NB4 (cell line): ENCODE measurements at regions not wholly inside any gene's neighbourhood (a gene's known extent, or its start where the extent isn't known, plus 50 kb on each side); places are given as distances from the start of the nearest gene placed in this dataset.

Source experiments
- DNase-seq: peaks from one replicate; pipeline ENCODE4 v3.0.0; 2010; ENCODE audit warnings: low read depth
- H3K4me3 ChIP-seq: one replicate; pipeline ENCODE4 v1.5.1; 2011; ENCODE audit warnings: mild to moderate bottlenecking, low read depth, low read length, moderate library complexity
- MYC ChIP-seq: IDR thresholded peaks from 2 replicates; pipeline ENCODE4 v1.6.1; 2011; ENCODE audit warnings: low read depth, low read length
- POLR2A ChIP-seq: IDR thresholded peaks from 2 replicates; pipeline ENCODE4 v1.6.1; 2011; ENCODE audit warnings: mild to moderate bottlenecking; ENCODE audit not compliant: insufficient read length; ENCODE audit errors: extremely low read depth
- TF ChIP-seq, protein P1 (sequence below): IDR thresholded peaks from 2 replicates; pipeline ENCODE4 v1.6.1; 2011; ENCODE audit warnings: low read depth, low read length
- TF ChIP-seq, protein P2 (sequence below): IDR thresholded peaks from one replicate; pipeline ENCODE4 v1.5.1; 2012; ENCODE audit warnings: low read depth, low read length

DNA sequence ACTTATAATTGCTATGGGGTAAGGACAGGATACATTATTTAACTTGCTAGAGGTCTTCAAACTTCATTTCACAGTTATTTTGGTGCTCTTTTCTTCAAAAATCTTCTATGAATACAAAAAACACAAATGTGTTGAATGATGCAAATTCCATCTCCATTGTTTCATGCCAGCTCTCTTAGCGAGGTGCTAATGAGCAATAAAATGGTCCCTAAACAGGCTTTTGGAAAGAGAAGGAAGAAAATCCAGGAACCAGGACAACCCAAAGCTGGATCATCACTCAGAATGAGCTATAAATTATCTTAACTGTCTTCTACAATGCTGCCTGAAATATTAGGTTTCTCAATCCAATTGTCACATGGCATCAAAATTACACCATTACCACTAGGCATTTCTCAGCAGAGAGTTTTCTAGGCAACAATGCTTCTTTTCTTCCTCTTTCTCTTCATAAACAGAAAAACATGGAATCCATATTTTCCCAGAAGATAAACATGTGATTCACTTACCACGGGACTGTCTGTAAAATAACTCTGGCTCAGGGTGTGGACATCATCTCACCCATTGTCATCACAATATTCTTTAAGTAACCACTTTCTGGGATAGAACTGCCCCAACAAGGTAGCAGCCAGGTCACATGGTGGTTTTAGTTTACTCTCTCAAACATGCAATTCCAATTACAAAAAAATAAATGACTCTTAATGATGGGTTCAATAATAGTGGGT, 249.4 kb downstream of the NPR3 start:
- no peak for DNase-seq
- H3K4me3 ChIP-seq: no peak overlapping the region
- no peak for TF ChIP-seq POLR2A
- TF ChIP-seq, protein P1, sequence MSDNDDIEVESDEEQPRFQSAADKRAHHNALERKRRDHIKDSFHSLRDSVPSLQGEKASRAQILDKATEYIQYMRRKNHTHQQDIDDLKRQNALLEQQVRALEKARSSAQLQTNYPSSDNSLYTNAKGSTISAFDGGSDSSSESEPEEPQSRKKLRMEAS: no peak
- no peak for TF ChIP-seq MYC
- TF ChIP-seq, protein P2, sequence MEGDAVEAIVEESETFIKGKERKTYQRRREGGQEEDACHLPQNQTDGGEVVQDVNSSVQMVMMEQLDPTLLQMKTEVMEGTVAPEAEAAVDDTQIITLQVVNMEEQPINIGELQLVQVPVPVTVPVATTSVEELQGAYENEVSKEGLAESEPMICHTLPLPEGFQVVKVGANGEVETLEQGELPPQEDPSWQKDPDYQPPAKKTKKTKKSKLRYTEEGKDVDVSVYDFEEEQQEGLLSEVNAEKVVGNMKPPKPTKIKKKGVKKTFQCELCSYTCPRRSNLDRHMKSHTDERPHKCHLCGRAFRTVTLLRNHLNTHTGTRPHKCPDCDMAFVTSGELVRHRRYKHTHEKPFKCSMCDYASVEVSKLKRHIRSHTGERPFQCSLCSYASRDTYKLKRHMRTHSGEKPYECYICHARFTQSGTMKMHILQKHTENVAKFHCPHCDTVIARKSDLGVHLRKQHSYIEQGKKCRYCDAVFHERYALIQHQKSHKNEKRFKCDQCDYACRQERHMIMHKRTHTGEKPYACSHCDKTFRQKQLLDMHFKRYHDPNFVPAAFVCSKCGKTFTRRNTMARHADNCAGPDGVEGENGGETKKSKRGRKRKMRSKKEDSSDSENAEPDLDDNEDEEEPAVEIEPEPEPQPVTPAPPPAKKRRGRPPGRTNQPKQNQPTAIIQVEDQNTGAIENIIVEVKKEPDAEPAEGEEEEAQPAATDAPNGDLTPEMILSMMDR: no peak

DNA sequence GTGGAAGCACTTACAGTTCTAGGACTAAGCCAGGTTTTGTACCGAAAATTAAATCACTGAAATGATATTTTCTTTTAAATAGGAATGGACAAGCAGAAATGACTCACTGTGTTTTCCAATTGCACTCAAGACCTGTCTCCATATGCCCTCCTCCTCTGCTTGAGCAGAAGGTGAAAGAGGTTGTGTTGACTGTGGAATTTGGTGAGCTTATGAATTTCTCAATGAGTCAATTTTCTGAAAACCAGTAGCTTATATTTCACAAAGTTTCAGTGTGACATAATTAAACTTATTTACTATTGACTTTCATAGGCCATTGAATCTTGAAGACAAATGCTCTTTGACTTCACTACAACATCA, 249.9 kb downstream of the NPR3 start:
- TF ChIP-seq, protein P1: no peak
- TF ChIP-seq POLR2A: no peak
- no peak for TF ChIP-seq MYC
- TF ChIP-seq, protein P2: no peak
- DNase-seq: no peak
- H3K4me3 ChIP-seq: no peak overlapping the region

DNA sequence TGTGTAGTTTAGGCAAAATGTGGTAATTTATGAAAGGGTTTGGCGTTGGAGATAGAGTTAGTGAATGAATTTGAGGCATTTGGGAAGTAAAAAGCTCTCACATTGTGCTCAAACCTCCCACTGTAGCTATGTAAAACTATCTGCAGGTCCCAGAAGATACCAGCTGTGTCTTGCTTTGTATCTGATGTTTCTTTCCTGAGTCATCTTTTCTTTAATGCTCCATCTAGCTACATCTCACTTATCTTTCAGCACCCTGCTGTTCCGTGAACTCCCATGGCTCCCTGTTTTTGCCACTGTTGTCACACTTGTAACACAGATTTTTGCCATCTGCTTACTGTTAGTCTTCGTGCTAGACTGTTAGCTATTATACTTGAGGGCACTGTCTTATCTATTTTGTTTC, 253.1 kb downstream of the NPR3 start:
- no peak overlapping the region for H3K4me3 ChIP-seq
- TF ChIP-seq, protein P1: no peak
- TF ChIP-seq MYC (no peak), POLR2A (no peak)
- TF ChIP-seq, protein P2: no peak
- DNase-seq: no peak

DNA sequence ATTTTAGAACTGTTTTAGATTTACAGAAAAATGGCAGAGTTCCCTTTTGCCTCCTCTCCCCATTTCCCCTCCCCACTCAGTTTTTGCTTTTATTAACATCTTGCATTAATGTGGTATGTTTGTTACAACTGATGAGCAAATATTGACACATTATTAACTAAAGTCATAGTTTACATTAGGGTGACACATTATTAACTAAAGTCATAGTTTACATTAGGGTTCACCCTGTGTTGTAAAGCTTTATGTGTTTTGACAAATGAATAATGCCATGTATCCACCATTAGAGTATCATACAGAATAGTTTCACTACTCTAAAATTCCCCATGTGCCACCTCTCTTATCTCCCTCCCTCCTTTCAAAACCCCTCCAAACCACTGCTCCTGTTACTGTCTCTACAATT, 262.5 kb downstream of the NPR3 start:
- TF ChIP-seq, protein P1: no peak
- no peak for DNase-seq
- no peak overlapping the region for H3K4me3 ChIP-seq

DNA sequence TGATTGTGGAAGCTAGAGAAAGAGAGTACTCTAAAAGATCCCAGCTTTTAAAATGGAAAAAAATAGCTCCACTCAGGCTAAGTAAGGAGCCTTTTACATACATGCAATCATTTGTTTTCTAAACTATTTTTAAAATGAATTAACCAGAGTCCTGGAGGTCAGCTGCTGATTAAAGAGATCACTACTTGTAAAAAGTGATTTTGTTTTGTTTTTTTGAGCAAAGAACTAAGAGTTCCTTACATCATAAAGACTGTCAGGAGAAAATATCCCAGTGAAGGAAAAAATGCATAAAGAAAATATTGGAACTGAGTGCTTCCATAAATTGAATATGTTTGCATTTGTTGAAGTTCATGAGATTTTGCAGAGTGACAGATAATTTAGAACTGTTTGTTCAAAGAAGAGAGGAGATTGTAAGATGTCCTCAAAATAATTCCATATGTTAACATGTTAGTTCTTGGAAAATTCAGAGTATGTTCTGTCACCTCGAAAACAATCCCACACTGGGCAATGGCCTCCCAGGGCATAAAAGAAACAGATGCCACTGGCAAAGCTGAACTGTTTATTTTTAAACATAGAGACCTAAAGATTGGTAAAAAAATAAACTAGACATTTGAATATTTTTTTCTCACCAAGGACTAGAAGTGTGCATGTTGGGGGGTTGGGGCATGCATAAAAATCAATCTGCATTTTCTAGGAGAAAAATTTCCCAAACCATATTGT, 264.7 kb downstream of the NPR3 start:
- DNase-seq: no peak
- H3K4me3 ChIP-seq: no peak overlapping the region
- TF ChIP-seq, protein P1: no peak
- no peak for TF ChIP-seq MYC
- no peak for TF ChIP-seq POLR2A
- TF ChIP-seq, protein P2: no peak

DNA sequence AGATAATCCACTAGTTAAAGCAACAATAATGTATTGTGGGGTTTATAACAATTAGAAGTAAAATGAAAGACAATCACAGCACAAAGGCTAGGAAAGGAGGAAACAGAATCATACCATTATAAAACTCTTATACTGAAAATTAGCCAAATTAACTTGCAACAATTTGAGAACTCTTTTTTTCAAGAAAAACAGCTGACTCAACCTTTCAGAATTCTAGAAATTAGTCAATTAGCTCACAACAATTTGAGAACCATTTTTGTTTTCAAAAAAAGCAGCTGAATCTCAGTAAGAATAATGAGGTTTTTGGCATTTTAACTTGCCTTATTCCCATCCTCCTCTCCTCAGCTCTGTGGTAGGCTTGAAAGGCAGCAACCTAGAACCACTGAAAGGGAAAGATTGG, 269.9 kb downstream of the NPR3 start:
- DNase-seq: no peak
- no peak overlapping the region for H3K4me3 ChIP-seq
- TF ChIP-seq, protein P2: no peak
- TF ChIP-seq, protein P1: no peak
- TF ChIP-seq POLR2A (no peak), MYC (no peak)
